Upper lobe of left lung (tissue), 4 donors: ENCODE measurements at regions not wholly inside any gene's neighbourhood (a gene's known extent, or its start where the extent isn't known, plus 50 kb on each side); places are given as distances from the start of the nearest gene placed in this dataset.

Experiments used
- CTCF ChIP-seq, 6 experiments: fragments of 450-650 bp in 4 of 6; fragments of 200-600 bp in 2 of 6; sonication (generic) in 2 of 6; IDR thresholded peaks; one replicate each; pipeline ENCODE4 v1.5.1; 2016 to 2019; ENCODE audit warnings: antibody characterized with exemption in 6 of 6
- EP300 ChIP-seq, 4 donors: sonication (generic); formaldehyde crosslinking; IDR thresholded peaks; one replicate each; pipeline ENCODE4 v1.5.1; 2017; ENCODE audit warnings: antibody characterized with exemption in 4 of 4, control low read depth in 2 of 4
- POLR2A ChIP-seq, 4 donors: fragments of 450-650 bp; IDR thresholded peaks; one replicate each; pipeline ENCODE4 v1.5.1; 2016 to 2017; ENCODE audit warnings: antibody characterized with exemption in 4 of 4, mild to moderate bottlenecking in 2 of 4
- POLR2AphosphoS5 ChIP-seq, 2 donors: sonication (generic); formaldehyde crosslinking; IDR thresholded peaks; one replicate each; pipeline ENCODE4 v1.5.1; 2017; ENCODE audit warnings: antibody characterized with exemption in 2 of 2

- TF ChIP-seq CTCF (IDR thresholded peaks at IDR 0.05) (no peak), POLR2A (IDR thresholded peaks at IDR 0.05) (no peak), EP300 (IDR thresholded peaks at IDR 0.05) (no peak), POLR2AphosphoS5 (IDR thresholded peaks at IDR 0.05) (no peak)
Observed at GRCh38 chr6:71588490-71588889, 297.9 kb upstream of the RIMS1 start.
